ENCODE measurements at regions not wholly inside any gene's neighbourhood (a gene's known extent, or its start where the extent isn't known, plus 50 kb on each side); places are given as distances from the start of the nearest gene placed in this dataset.

GRCh38 chr5:62068554-62068953 lies 237.5 kb upstream of the KIF2A start:
- TF ChIP-seq CTCF (IDR thresholded peaks at IDR 0.05; ENCODE audit: low read depth, low read length) (no peak), EZH2phosphoT487 (IDR thresholded peaks at IDR 0.05; ENCODE audit: low read depth) (no peak)

Data from OCI-LY3 (cell line).